ENCODE measurements at regions not wholly inside any gene's neighbourhood (a gene's known extent, or its start where the extent isn't known, plus 50 kb on each side); places are given as distances from the start of the nearest gene placed in this dataset.
"Not testable (repeated sequence)": the region's sequence is repeated elsewhere in the genome, so short reads cannot be mapped to it uniquely, and the experiment has no call there.

DNA sequence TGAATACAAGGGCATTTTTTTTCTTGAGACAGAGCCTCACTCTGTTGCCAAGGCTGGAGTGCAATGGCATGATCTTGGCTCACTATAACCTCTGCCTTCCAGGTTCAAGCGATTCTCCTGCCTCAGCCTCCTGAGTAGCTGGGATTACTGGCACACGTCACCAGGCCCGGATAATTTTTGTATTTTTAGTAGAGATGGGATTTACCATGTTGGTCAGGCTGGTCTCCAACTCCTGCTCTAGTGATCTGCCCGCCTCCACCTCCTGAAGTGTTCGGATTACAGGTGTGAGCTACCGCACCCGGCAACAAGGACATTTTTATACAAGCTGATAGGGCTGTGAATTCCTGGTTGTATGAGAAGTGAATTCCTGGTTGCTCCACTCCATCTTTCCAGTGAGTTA, 577.7 kb upstream of the TPTE start:
- DNase-seq (ENCODE audit: low spot score): not testable (repeated sequence)

DNA sequence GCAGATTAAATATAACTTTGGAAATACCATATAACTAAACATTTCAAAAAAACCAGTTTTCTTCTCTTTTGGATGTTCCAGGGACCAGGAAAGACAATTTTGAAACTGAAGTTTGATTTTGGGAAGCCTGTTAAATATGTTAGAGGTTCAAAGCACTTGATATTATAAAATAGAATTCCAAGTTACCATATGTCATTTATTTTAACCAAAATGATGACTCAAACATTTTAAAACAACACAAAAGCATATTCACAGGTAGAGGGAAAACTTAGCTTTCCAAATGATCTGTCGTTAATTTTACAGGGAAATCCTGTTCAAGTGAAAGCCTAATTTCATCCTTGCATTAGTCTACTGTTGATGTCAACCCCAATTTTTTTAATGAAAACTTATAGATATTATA, 575.3 kb upstream of the TPTE start:
- not testable (repeated sequence) for DNase-seq (ENCODE audit: low spot score)

DNA sequence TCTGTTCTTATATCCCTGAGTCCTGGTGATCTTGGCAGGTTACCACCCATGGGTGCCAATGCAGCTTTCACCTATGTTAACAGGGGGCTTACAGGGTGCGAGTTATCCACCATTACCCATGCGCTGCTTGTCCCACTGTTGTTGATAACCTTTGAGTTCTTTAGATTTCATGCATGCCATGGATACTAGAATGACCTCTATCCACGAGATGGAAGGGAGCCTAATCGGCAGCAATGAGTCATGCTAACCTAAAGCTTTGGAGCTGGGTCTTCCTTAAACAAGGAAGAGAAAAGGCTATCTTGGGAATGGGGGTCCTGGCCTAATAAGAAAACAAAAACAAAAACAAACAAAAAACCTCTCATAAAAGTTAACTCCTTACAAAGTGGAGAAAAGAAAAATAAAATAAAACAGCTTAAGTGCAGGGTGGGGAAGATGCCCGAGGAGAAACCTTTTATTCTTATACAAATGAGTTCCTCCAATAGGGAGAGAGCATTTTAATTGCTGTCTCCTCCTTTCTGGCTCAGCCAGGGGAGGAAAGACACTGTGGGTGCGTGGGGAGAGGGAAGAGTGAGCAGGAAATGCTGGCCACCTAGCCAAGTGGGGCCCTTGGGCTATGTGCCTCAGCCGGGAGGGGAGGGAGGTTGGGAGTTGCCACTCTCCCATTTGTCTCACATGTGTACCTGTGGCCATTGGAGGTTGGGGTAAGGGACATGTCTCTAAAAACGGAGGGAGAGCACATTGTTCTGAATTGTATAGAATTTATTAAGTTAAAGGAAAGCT, 571.7 kb upstream of the TPTE start:
- DNase-seq (ENCODE audit: low spot score): not testable (repeated sequence)

DNA sequence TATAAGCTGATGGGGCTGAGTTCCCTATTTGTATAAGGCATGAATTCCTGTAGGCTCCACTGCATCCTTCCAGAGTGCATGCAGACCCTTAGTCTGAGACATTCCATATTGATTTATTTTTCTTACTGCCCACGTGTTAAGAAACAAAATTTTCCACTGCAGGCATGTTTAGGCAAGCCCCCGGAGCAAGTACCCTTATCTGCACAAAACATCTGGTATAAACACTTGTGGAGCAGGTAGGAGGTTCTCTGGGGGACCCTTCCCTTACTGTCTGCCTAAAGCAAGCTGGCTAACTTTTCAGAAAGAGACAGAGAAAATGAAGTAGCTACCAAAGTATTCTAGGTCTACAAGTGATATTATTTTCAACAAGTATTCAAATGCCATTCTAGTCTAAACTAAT, 571.0 kb upstream of the TPTE start:
- DNase-seq (ENCODE audit: low spot score): not testable (repeated sequence)

DNA sequence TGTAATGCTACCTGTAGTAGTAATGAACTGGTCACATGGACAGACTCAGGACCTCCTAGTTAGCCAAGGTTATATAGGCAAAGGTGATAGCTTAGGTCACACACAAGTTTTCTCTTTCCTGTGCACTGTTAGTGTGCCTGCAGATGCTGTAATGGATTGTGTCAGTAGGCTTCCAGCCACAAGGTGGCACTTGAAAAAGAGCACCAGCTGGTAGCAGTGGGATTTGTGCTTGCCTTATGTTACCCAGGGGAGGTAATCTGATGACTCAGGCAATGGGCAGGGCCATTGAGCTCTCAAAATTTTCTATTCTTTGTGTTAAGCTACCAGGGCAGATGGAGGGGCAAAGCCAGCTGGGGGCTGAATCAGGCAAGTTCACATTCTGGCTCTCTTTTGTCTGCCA, 562.6 kb upstream of the TPTE start:
- DNase-seq (ENCODE audit: low spot score): not testable (repeated sequence)

DNA sequence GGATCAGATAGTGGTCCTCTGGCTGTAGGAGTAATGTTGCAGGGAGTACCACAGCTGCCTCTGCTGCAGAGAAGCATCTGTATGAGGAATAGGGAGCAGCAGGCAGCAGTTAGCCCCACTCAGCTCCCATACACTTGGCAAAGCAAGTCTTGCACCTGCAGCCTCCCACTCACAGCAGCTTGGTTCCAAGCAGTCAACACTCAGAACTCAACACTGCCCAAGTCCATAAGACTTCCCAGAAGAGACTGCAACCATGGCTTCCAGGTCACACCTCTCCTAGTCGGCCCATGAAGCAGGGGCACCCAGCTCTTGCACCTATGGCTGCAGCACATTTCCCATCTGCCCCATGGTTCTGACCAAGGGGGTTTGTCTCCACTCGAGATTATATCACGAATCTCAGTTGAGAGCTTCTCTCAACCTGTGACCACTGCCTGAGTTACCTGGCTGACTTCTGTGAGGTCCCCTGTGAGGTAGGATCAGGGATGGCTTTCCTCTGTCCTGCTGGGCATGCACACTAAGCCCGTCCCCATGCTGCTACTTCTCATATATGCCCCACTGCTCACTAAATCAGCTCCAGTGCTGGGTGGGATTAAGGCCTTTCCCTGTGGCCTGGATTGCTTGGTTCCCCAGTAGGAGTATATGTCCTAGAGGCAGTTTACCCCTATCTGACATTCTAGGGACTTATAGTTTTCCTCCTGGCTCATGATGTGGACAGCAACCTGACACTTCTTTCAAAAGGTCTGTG, 562.0 kb upstream of the TPTE start:
- not testable (repeated sequence) for DNase-seq (ENCODE audit: low spot score)

DNA sequence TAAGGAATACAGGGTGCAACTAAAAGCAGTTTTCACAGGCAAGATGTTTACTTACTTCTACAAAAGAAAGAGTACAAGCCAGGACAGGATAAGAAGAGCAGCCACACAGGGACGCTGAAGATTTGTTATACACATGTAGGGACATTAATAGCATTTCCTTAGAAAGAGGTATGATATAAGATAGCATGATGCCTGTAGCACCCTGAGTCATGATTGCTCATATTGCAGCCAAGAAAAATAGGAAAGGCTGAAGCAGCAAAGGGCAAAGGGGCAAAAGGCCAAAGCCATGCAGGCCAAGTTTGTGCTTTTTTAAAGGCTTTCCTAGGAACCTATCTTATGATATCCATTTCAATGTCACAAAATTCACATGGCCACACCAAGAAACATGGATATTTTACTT, 552.0 kb upstream of the TPTE start:
- not testable (repeated sequence) for DNase-seq (ENCODE audit: low spot score)

DNA sequence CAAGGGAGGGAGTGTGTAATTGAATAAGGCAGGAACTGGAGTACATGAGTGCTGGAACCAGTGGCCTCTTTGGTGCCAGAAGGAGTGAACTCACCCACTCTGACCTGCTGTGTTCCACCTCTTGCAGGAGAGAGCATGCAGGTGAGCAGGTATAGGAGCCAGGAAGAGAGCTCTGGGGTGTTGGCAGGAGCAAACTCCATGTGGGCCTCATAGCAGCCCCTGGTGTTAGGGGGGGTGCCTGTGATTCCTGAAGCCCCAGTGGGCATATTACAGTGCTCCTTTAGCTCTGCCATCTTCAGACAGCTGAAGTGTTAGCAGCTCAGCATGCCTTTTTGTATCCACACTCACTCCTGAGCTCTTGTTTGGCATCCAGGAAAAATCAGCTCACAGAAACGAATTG, 549.4 kb upstream of the TPTE start:
- DNase-seq (ENCODE audit: low spot score): not testable (repeated sequence)

DNA sequence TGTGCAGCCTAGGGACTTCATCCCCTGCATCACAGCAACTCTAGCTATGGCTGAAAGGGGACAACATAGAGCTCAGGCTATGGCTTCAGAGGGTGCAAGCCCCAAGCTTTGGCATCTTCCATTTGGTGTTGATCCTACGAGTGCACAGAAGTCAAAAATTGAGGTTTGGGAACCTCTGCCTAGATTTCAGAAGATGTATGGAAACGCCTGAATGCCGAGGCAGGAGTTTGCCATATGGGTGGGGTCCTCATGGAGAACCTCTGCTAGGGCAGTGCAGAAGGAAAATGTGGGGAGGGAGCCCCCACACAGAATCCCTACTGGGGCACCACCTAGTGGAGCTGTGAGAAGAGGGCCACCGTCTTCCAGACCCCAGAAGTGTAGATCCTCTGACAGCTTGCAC, 543.0 kb upstream of the TPTE start:
- not testable (repeated sequence) for DNase-seq (ENCODE audit: low spot score)

DNA sequence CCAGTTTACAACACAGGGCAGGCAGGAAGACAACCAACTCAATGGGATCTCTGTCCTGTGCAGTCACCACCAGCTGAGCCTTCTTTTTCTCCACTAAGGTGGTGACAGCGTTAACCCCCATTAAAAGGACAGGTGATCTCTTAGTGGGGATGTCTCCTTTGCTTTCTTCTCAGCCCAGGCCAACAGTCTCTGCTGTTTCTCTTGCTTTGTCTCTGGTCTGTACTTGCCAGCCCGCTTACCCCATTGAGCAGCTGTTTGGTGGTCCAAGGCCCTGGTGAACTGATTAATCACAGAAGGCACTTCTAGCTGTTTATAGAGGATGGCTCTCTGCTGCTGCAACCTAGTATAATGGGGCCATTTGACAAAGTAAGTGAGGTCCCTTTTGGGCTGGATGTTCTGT, 523.9 kb upstream of the TPTE start:
- DNase-seq (ENCODE audit: low spot score): not testable (repeated sequence)

DNA sequence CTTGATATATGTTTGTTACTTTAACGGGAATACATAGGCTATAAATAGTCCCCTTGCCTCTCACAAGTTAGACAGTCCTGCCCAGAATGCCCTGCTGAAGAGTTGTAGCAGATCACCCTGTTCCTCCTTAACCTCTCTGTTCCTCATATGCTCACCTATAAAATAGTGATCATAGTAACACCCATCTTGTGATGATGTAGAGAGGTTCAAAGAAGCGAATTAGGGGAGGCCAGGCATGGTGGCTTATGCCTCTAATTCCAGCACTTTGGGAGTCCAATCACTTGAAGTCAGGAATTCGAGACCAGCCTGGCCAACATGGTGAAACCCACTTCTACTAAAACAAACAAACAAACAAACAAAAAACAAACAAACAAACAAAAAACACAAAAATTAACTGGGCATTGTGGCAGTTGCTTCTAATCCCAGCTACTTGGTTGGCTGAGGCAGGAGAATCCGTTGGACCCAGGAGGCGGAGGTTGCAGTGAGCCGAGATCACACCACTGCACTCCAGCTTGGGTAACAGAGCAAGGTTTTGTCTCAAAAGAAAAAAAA, 518.5 kb upstream of the TPTE start:
- DNase-seq (ENCODE audit: low spot score): not testable (repeated sequence)

DNA sequence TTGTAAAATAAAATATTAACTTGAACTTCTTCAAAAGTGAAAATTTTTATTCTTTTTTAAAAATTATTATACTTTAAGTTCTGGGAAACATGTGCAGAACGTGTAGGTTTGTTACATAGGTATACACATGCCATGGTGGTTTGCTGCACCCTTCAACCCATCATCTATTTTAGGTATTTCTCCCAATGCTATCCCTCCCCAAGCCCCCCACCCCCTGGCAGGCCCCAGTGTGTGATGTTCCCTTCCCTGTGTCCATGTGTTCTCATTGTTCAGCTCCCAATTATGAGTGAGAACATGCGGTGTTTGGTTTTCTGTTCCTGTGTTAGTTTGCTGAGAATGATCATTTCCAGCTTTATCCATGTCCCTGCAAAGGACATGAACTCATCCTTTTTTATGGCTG, 515.6 kb upstream of the TPTE start:
- DNase-seq (ENCODE audit: low spot score): not testable (repeated sequence)

DNA sequence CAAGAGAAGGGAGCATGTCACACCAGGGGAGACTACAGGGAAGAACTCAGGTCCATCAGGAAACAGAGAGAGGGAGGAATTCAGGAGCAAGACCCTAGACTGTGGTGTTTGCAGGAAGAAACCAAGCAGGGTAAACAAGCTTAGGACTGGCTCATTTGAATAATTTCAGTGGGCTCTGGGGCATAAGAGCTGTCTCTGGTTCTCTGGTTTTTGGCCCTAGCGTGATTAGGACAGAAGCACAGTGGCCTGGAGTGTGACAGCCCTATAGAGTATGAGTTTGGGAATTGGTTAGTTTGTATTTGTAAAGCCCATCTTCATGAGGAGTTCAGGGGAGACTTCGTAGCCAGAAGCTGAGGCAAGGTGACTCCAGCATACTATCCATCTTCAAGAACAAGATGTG, 504.4 kb upstream of the TPTE start:
- not testable (repeated sequence) for DNase-seq (ENCODE audit: low spot score)

DNA sequence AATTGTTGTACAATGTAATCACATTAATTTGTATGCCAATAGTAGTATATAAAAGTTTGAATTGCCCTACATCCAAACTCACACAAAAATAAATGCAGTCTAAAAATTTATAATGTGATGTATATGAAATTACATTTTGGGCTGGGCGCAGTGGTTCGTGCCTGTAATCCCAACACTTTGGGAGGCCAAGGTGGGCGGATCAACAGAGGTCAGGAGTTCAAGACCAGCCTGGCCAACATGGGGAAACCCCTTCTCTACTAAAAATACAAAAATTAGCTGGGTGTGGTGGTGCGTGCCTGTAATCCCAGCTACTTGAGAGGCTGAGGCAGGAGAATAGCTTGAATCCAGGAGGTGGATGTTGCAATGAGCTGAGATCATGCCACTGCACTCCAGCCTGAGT, 503.6 kb upstream of the TPTE start:
- DNase-seq (ENCODE audit: low spot score): not testable (repeated sequence)

DNA sequence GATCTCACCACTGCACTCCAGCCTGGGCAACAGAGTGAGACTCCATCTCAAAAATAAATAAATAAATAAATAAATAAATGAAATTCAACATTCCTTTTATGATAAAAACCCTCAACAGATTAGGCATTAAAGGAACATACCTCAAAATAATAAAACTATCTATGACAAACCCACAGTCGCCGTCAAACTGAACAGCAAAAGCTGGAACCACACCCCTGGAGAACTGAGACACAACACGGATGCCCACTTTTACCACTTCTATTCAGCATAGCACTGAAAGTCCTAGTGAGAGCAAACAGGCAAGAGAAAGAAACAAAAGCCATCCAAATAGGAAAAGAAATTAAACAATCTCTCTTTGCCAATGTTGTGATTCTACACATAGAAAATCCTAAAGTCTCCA, 499.9 kb upstream of the TPTE start:
- not testable (repeated sequence) for DNase-seq (ENCODE audit: low spot score)

DNA sequence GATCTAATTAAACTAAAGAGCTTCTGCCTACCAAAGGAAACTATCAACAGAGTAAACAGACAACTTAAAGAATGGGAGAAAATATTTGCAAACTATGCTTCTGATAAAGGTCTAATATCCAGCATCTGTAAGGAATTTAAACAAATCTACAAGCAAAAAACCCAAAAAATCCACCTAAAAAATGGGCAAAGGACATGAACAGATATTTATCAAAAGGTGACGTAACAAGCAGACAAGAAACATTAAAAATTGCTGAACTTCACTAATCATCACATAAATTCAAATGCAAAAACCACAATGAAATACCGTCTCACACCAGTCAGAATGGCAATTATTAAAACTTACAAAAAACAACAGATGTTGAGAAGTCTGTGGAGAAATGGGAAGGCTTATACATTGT, 498.6 kb upstream of the TPTE start:
- DNase-seq (ENCODE audit: low spot score): not testable (repeated sequence)

All from pons (tissue), 1 donor.